ENCODE measurements at regions not wholly inside any gene's neighbourhood (a gene's known extent, or its start where the extent isn't known, plus 50 kb on each side); places are given as distances from the start of the nearest gene placed in this dataset.
"Not testable (repeated sequence)": the region's sequence is repeated elsewhere in the genome, so short reads cannot be mapped to it uniquely, and the experiment has no call there.

DNA sequence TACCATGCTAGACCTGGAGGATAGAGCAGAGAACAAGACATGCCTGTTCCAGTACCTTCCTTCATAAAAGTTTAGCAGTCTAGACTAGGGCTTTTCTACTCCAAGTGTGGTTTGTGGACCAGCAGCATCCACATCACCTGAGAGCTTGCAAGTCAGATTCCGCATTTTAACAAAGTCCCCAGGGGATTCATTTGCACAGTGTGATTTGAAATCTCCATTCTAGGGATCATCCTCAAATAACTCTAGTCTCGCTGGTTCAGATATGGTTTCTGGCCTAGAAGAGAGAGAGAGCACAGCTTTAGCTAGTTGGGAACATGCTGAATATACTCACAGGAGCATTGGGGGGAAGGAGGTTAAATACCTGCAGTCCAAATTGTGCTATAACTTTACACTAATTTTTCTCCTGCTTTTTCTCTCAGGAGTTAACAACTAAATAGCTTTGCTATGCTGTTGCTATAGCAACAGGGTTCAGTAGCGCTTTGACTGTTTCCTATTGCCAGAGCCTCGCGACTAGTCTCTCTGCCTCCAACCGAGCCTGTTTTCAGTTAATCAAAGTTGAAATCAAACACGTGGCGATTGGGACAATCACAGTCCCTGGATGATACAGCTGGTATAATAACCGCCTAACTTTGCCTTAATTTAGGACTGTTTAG lies 64.0 kb upstream of the RASGRF1 start:
- H3K27me3 ChIP-seq, result no peaks in the 10 kb centered on the region
- H3K9me3 ChIP-seq, result no peaks in the 10 kb centered on the region
- no peaks in the 10 kb centered on the region for H3K4me1 ChIP-seq
- DNase-seq, result no peak
- H3K27ac ChIP-seq, result no peak overlapping the region
- no peak overlapping the region for H3K9ac ChIP-seq (ENCODE audit: low read depth in 2 of 2, low read length in 2 of 2)
- intact Hi-C loops (cut with DNase I), result no loop called here
- no peak overlapping the region for H3K4me3 ChIP-seq
- TF ChIP-seq, protein P1, sequence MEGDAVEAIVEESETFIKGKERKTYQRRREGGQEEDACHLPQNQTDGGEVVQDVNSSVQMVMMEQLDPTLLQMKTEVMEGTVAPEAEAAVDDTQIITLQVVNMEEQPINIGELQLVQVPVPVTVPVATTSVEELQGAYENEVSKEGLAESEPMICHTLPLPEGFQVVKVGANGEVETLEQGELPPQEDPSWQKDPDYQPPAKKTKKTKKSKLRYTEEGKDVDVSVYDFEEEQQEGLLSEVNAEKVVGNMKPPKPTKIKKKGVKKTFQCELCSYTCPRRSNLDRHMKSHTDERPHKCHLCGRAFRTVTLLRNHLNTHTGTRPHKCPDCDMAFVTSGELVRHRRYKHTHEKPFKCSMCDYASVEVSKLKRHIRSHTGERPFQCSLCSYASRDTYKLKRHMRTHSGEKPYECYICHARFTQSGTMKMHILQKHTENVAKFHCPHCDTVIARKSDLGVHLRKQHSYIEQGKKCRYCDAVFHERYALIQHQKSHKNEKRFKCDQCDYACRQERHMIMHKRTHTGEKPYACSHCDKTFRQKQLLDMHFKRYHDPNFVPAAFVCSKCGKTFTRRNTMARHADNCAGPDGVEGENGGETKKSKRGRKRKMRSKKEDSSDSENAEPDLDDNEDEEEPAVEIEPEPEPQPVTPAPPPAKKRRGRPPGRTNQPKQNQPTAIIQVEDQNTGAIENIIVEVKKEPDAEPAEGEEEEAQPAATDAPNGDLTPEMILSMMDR (IDR thresholded peaks at IDR 0.05), result no peak
- no peaks in the 10 kb centered on the region for H3K36me3 ChIP-seq

DNA sequence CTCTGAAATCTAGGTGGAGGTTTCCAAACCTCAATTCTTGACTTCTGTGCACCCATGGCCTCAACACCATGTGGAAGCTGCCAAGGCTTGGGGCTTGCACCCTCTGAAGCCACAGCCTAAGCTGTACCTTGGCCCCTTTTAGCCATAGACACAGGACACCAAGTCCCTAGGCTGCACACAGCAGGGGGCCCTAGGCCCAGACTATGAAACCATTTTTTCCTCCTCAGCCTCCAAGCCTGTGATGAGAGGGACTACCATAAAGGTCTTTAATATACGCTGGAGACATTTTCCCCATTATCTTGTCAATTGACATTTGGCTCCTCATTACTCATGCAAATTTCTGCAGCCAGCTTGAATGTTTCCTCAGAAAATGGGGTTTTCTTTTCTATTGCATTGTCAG lies 53.7 kb upstream of the RASGRF1 start:
- intact Hi-C loops (cut with DNase I); H3K27me3 ChIP-seq; H3K36me3 ChIP-seq; H3K9me3 ChIP-seq; H3K9ac ChIP-seq (ENCODE audit: low read depth in 2 of 2, low read length in 2 of 2); DNase-seq; H3K4me1 ChIP-seq; H3K27ac ChIP-seq; H3K4me3 ChIP-seq: not testable (repeated sequence)

DNA sequence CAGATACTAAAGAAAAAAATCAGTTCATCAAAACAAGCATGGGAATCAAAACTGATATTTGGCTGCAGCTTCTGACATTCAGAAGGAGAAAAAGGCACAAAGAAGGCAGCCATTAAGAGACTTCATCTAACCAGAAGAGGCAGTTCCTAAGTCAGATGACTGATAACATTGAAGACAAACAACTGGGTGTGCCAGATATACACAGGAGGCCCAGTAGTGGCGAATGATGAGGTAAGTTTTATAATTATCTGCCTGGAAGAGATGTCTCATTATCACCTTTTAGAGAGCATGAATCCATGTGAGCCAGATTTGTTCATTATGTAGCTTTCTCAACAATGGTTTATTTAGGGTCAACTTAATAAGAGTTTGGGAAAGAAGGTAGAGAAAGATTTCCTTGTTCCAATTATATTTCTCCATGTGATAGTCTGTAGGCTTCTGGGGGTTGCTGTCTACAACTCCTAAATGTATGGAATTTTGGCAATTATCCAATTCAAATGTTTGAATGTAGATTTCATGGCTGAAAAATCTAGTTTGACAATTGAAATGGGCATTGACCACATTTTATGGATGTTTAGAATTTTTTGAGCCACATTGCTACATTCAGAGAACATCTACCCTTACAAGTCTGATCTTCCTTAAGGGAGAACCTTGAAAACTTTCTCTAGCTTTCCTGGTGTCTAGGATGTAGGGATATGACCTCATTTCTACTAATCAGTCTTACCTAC lies 50.4 kb upstream of the RASGRF1 start:
- Histone ChIP-seq H3K9ac (ENCODE audit: low read depth in 2 of 2, low read length in 2 of 2) (no peak overlapping the region), H3K27ac (no peak overlapping the region), H3K27me3 (no peaks in the 10 kb centered on the region), H3K9me3 (no peaks in the 10 kb centered on the region), H3K4me3 (no peak overlapping the region), H3K36me3 (no peaks in the 10 kb centered on the region), H3K4me1 (no peaks in the 10 kb centered on the region)
- intact Hi-C loops (cut with DNase I), result no loop called here
- TF ChIP-seq, protein P1 (IDR thresholded peaks at IDR 0.05), result no peak
- DNase-seq, result no peak

Small RNA genes lying in the stretch of these regions (microRNA-seq; reads per million reads assigned to microRNA genes)
- 6.6 reads per million, percentile 6 among the genes with 10 or more reads in this experiment for gene MIR184

Measured in colonic mucosa (tissue), 4 donors.